SH-SY5Y (cell line): ENCODE measurements at regions not wholly inside any gene's neighbourhood (a gene's known extent, or its start where the extent isn't known, plus 50 kb on each side); places are given as distances from the start of the nearest gene placed in this dataset.

Experiments used
- GATA2 ChIP-seq: IDR thresholded peaks from 2 replicates; pipeline ENCODE4 v1.6.1; 2011; ENCODE audit warnings: mild to moderate bottlenecking, low read depth, low read length
- GATA3 ChIP-seq: IDR thresholded peaks from 2 replicates; pipeline ENCODE4 v1.6.1; 2011; ENCODE audit warnings: low read depth, mild to moderate bottlenecking, low read length, moderate library complexity

GRCh38 chr21:16096988-16097387 is 367.2 kb downstream of the USP25 start:
- TF ChIP-seq GATA2 (no peak), GATA3 (no peak)
